Coronary artery (tissue), 2 donors: ENCODE measurements at regions not wholly inside any gene's neighbourhood (a gene's known extent, or its start where the extent isn't known, plus 50 kb on each side); places are given as distances from the start of the nearest gene placed in this dataset.
"Not testable (repeated sequence)": the region's sequence is repeated elsewhere in the genome, so short reads cannot be mapped to it uniquely, and the experiment has no call there.

Source experiments
- DNase-seq: peaks from one replicate; pipeline ENCODE4 v3.0.0-alpha.2; 2017; ENCODE audit warnings: low spot score
- H3K27ac ChIP-seq, 2 donors: fragments of 200-600 bp; sonication (generic); one replicate each; pipeline ENCODE4 v1.5.1; 2016 to 2019
- H3K4me3 ChIP-seq: fragments of 200-600 bp; sonication (generic); 2 replicates; pipeline ENCODE4 v1.5.1; 2016; ENCODE audit warnings: mild to moderate bottlenecking, moderate library complexity
- CTCF ChIP-seq: fragments of 200-600 bp; sonication (generic); IDR thresholded peaks from one replicate; pipeline ENCODE4 v1.5.1; 2019; ENCODE audit warnings: antibody characterized with exemption

- no peak for TF ChIP-seq CTCF
- H3K4me3 ChIP-seq: no peak overlapping the region
- no peak for DNase-seq
- no peak overlapping the region for H3K27ac ChIP-seq
Observed at GRCh38 chr11:112706863-112707262, 254.4 kb upstream of the NCAM1 start.

GRCh38 chr11:112714340-112714739, 246.9 kb upstream of the NCAM1 start:
- not testable (repeated sequence) for H3K4me3 ChIP-seq, DNase-seq, H3K27ac ChIP-seq

GRCh38 chr11:112715056-112715455, 246.2 kb upstream of the NCAM1 start:
- no peak overlapping the region for H3K27ac ChIP-seq
- no peak for TF ChIP-seq CTCF
- H3K4me3 ChIP-seq: no peak overlapping the region
- no peak for DNase-seq

GRCh38 chr11:112718483-112718882, 242.7 kb upstream of the NCAM1 start:
- no peak for DNase-seq
- no peak overlapping the region for H3K27ac ChIP-seq
- TF ChIP-seq CTCF: no peak
- H3K4me3 ChIP-seq: no peak overlapping the region

GRCh38 chr11:112719736-112720525, 241.3 kb upstream of the NCAM1 start:
- DNase-seq: no peak
- Histone ChIP-seq H3K27ac (no peak overlapping the region), H3K4me3 (no peak overlapping the region)
- TF ChIP-seq CTCF: no peak

GRCh38 chr11:112722148-112722547, 239.1 kb upstream of the NCAM1 start:
- TF ChIP-seq CTCF: no peak
- Histone ChIP-seq H3K4me3 (no peak overlapping the region), H3K27ac (no peak overlapping the region)
- DNase-seq: no peak

- Histone ChIP-seq H3K4me3 (no peak overlapping the region), H3K27ac (no peak overlapping the region)
- no peak for TF ChIP-seq CTCF
- no peak for DNase-seq
Observed at GRCh38 chr11:112722876-112723275, 238.3 kb upstream of the NCAM1 start.
